Peyer's patch (tissue), 4 donors: ENCODE measurements at regions not wholly inside any gene's neighbourhood (a gene's known extent, or its start where the extent isn't known, plus 50 kb on each side); places are given as distances from the start of the nearest gene placed in this dataset.

Source experiments
- CTCF ChIP-seq, 6 experiments: fragments of 450-650 bp in 4 of 6; fragments of 200-600 bp in 2 of 6; sonication (generic) in 1 of 6; IDR thresholded peaks; one replicate each; pipeline ENCODE4 v1.5.1; 2017 to 2019; ENCODE audit warnings: antibody characterized with exemption in 6 of 6, mild to moderate bottlenecking in 3 of 6, moderate library complexity in 1 of 6
- POLR2A ChIP-seq, 2 donors: fragments of 450-650 bp; IDR thresholded peaks; one replicate each; pipeline ENCODE4 v1.5.1; 2017; ENCODE audit warnings: antibody characterized with exemption in 2 of 2, mild to moderate bottlenecking in 2 of 2, moderate library complexity in 2 of 2

GRCh38 chr4:13977746-13978145 is 350.2 kb upstream of the BOD1L1 start:
- TF ChIP-seq CTCF (IDR thresholded peaks at IDR 0.05), result no peak
- no peak for TF ChIP-seq POLR2A (IDR thresholded peaks at IDR 0.05)
